Keratinocyte (primary cell): ENCODE measurements at regions not wholly inside any gene's neighbourhood (a gene's known extent, or its start where the extent isn't known, plus 50 kb on each side); places are given as distances from the start of the nearest gene placed in this dataset.

Source experiments
- DNase-seq: peaks from one replicate; pipeline ENCODE4 v3.0.0-alpha.2; 2011; ENCODE audit warnings: low read depth, missing footprints, low spot score
- FAIRE-seq: peaks from 2 replicates; lab custom pipeline; 2011; peaks lifted over from hg19 to GRCh38; lab: Jason Lieb, UNC
- H2AFZ ChIP-seq: 2 replicates; pipeline ENCODE4 v1.6.0; 2012; ENCODE audit warnings: low read length, control low read depth, inconsistent platforms; ENCODE audit not compliant: control insufficient read depth
- H3K27ac ChIP-seq: 2 replicates; pipeline ENCODE4 v1.5.1; 2011; ENCODE audit warnings: low read length; ENCODE audit not compliant: control insufficient read depth, insufficient read depth
- H3K27me3 ChIP-seq: 3 replicates; pipeline ENCODE4 v1.6.0; 2011; ENCODE audit warnings: low read length; ENCODE audit not compliant: control insufficient read depth, insufficient read depth; ENCODE audit errors: extremely low read depth
- H3K36me3 ChIP-seq, 2 experiments: 2 replicates in 1 of 2; 3 replicates in 1 of 2; pipeline ENCODE4 v1.5.1; 2011; ENCODE audit warnings: low read length in 2 of 2, mild to moderate bottlenecking in 1 of 2; ENCODE audit not compliant: control insufficient read depth in 2 of 2, insufficient read depth in 2 of 2; ENCODE audit errors: extremely low read depth in 1 of 2
- H3K4me1 ChIP-seq: 3 replicates; pipeline ENCODE4 v1.5.1; 2011; ENCODE audit warnings: low read length; ENCODE audit not compliant: control insufficient read depth, insufficient read depth; ENCODE audit errors: extremely low read depth
- H3K4me2 ChIP-seq: 3 replicates; pipeline ENCODE4 v1.6.0; 2011; ENCODE audit warnings: low read depth, low read length; ENCODE audit not compliant: control insufficient read depth, insufficient read depth; ENCODE audit errors: extremely low read depth
- H3K4me3 ChIP-seq, 3 experiments: fragments of 200-600 bp in 1 of 3; sonication (generic) in 1 of 3; 2 replicates in 2 of 3; 3 replicates in 1 of 3; pipeline ENCODE4 v1.5.1; 2011 to 2016; ENCODE audit warnings: low read length in 3 of 3, mild to moderate bottlenecking in 3 of 3, control low read depth in 2 of 3, inconsistent platforms in 1 of 3, low read depth in 1 of 3, mixed read lengths in 1 of 3, mixed run types in 1 of 3, moderate library complexity in 1 of 3; ENCODE audit not compliant: control insufficient read depth in 2 of 3, insufficient read depth in 2 of 3; ENCODE audit errors: extremely low read depth in 1 of 3
- H3K79me2 ChIP-seq: 2 replicates; pipeline ENCODE4 v1.6.0; 2012; ENCODE audit warnings: low read length; ENCODE audit not compliant: control insufficient read depth, insufficient read depth
- H3K9ac ChIP-seq: 3 replicates; pipeline ENCODE4 v1.6.0; 2011; ENCODE audit warnings: low read length; ENCODE audit not compliant: control insufficient read depth, insufficient read depth; ENCODE audit errors: extremely low read depth
- H3K9me1 ChIP-seq: 3 replicates; pipeline ENCODE4 v1.6.0; 2011; ENCODE audit warnings: low read length; ENCODE audit not compliant: control insufficient read depth, insufficient read depth; ENCODE audit errors: extremely low read depth
- H3K9me3 ChIP-seq: 2 replicates; pipeline ENCODE4 v1.5.1; 2012; ENCODE audit warnings: low read depth, low read length; ENCODE audit not compliant: control insufficient read depth
- H4K20me1 ChIP-seq: 3 replicates; pipeline ENCODE4 v1.6.0; 2011; ENCODE audit warnings: low read length; ENCODE audit not compliant: control insufficient read depth, insufficient read depth; ENCODE audit errors: extremely low read depth
- CTCF ChIP-seq, 3 experiments: IDR thresholded peaks in 1 of 3; conservative IDR thresholded peaks in 1 of 3; optimal IDR thresholded peaks in 1 of 3; 2 replicates in 2 of 3; 3 replicates in 1 of 3; pipeline versions ENCODE3 to v1.5.1; 2011; ENCODE audit warnings: low read length in 3 of 3, mild to moderate bottlenecking in 3 of 3, moderate library complexity in 2 of 3, control low read depth in 1 of 3, inconsistent platforms in 1 of 3; ENCODE audit not compliant: insufficient read depth in 2 of 3; ENCODE audit errors: extremely low read depth in 1 of 3
- EZH2 ChIP-seq: IDR thresholded peaks from one replicate; pipeline ENCODE4 v1.6.1; 2012; ENCODE audit warnings: inconsistent platforms, mild to moderate bottlenecking, low read length, moderate library complexity
- dilution Hi-C: fragments of 300-500 bp; cut with MboI; formaldehyde crosslinking; loops from one replicate; pipeline ENCODE4 v1.7.0; 2020; ENCODE audit warnings: low sequenced_read_pairs; ENCODE audit not compliant: extremely low pct_ligation_motif_present

DNA sequence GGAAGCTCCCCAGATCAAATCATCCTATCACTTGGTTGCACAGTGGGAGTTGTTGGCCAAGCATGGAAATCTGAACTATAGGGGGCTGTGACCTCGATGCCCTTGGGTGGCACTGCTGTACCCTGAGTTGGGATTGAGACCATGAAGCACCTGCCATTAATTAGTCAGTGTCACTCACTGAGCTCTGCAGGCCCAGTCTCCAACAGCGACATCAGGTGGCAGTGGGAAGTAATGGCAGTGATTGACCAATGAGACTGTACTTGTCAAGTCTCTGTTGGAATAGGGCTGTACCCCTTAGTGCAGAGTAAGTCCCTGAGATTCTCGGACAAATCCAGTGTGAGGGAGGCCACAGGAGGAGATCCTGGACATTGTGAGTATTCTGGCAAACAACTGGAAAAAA is 118.0 kb upstream of the RPL38 start:
- H3K36me3 ChIP-seq: no peaks in the 10 kb centered on the region
- H4K20me1 ChIP-seq: no peaks in the 10 kb centered on the region
- no peak overlapping the region for H3K9ac ChIP-seq
- TF ChIP-seq CTCF (optimal IDR thresholded peaks at IDR 0.05 in 1 of 3, IDR thresholded peaks at IDR 0.05 in 1 of 3, conservative IDR thresholded peaks at IDR 0.05 in 1 of 3; ENCODE audit: extremely low read depth in 1 of 3, insufficient read depth in 2 of 3, low read length in 3 of 3) (peak; percentile 31 to 40 (median 34)), EZH2 (no peak)
- DNase-seq (no peak), FAIRE-seq (no peak)
- no peak overlapping the region for H3K4me3 ChIP-seq
- H2AFZ ChIP-seq: no peak overlapping the region
- dilution Hi-C loops: no loop called here
- H3K79me2 ChIP-seq: no peaks in the 10 kb centered on the region
- H3K9me1 ChIP-seq: no peaks in the 10 kb centered on the region
- no peaks in the 10 kb centered on the region for H3K4me1 ChIP-seq
- H3K4me2 ChIP-seq: no peak overlapping the region
- no peak overlapping the region for H3K27ac ChIP-seq
- H3K27me3 ChIP-seq: no peaks in the 10 kb centered on the region
- H3K9me3 ChIP-seq: no peaks in the 10 kb centered on the region

DNA sequence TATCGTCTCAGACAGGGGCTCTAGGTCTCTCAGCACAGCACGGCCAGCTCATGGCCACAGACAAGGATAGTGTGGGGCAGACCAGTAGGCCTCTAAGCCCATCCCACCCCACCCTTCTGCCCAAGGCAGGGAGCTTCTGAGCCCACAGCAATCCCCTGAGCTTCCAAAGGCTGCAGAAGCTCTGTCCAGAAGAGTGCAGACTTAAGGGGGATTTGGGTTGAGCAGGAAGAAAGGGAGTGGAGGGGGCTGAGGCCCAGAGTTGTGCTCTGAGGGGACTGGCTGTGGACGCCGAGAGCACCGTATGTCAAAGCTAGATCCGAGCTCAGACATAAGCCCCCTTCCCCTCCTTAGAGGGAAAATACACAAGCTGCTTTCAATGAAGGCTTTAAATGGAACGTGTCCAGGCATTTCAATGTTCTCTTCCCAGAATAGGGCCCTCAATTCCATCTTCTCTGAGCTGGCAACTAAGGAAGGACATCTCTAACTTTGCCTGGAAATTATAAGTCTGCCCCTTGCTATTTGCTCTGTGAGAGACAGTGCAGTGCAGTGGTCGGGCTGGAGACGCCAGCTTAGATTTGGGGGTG is 116.4 kb upstream of the RPL38 start:
- Histone ChIP-seq H3K4me1 (no peaks in the 10 kb centered on the region), H3K4me2 (no peak overlapping the region), H3K27me3 (no peaks in the 10 kb centered on the region), H3K79me2 (no peaks in the 10 kb centered on the region), H3K27ac (no peak overlapping the region), H3K4me3 (no peak overlapping the region), H3K9ac (no peak overlapping the region), H3K36me3 (no peaks in the 10 kb centered on the region), H3K9me1 (no peaks in the 10 kb centered on the region), H2AFZ (no peak overlapping the region), H4K20me1 (no peaks in the 10 kb centered on the region), H3K9me3 (no peaks in the 10 kb centered on the region)
- dilution Hi-C loops: no loop called here
- no peak for DNase-seq
- FAIRE-seq: no peak
- no peak for TF ChIP-seq CTCF (optimal IDR thresholded peaks at IDR 0.05 in 1 of 3, IDR thresholded peaks at IDR 0.05 in 1 of 3, conservative IDR thresholded peaks at IDR 0.05 in 1 of 3; ENCODE audit: extremely low read depth in 1 of 3, insufficient read depth in 2 of 3, low read length in 3 of 3)
- no peak for TF ChIP-seq EZH2
